ENCODE measurements at regions not wholly inside any gene's neighbourhood (a gene's known extent, or its start where the extent isn't known, plus 50 kb on each side); places are given as distances from the start of the nearest gene placed in this dataset.

DNA sequence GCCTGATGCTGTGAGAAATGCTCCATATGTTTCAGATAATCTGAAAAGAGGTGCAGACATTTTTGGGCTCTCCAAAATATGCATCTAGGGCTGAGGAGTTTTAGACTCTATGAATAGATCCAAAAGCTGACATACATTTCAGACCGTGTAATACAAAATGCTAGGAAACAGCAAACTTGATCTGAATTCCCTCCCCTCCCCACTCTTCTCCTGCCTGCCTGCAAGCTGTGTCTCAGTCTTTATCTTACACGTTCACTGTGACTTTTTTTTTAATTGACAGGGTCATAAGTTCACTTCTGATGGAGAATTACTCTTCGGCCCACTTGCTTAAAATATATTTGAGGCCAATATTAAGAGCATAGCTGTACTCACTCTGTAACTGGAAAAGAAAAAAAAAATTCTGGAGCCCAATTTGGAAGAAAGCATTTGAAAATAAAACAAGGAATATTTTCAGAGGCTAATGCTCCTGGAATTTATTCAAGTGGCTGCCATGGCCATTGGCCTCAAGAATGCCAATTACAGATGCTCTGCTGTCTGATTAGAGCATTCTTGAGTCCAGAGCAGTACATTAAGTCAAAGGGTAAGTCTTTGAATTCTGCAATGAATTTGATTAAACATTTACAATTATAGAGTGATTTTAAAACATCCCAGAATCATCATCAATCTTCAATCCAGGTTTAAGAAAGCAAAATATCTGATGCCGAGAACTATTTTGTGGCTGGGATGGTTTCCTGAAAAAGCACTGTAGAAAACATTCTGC lies 146.2 kb upstream of the SEMA6D start:
- TF ChIP-seq, protein P1, sequence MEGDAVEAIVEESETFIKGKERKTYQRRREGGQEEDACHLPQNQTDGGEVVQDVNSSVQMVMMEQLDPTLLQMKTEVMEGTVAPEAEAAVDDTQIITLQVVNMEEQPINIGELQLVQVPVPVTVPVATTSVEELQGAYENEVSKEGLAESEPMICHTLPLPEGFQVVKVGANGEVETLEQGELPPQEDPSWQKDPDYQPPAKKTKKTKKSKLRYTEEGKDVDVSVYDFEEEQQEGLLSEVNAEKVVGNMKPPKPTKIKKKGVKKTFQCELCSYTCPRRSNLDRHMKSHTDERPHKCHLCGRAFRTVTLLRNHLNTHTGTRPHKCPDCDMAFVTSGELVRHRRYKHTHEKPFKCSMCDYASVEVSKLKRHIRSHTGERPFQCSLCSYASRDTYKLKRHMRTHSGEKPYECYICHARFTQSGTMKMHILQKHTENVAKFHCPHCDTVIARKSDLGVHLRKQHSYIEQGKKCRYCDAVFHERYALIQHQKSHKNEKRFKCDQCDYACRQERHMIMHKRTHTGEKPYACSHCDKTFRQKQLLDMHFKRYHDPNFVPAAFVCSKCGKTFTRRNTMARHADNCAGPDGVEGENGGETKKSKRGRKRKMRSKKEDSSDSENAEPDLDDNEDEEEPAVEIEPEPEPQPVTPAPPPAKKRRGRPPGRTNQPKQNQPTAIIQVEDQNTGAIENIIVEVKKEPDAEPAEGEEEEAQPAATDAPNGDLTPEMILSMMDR (IDR thresholded peaks at IDR 0.05): no peak
- TF ChIP-seq, protein P2, sequence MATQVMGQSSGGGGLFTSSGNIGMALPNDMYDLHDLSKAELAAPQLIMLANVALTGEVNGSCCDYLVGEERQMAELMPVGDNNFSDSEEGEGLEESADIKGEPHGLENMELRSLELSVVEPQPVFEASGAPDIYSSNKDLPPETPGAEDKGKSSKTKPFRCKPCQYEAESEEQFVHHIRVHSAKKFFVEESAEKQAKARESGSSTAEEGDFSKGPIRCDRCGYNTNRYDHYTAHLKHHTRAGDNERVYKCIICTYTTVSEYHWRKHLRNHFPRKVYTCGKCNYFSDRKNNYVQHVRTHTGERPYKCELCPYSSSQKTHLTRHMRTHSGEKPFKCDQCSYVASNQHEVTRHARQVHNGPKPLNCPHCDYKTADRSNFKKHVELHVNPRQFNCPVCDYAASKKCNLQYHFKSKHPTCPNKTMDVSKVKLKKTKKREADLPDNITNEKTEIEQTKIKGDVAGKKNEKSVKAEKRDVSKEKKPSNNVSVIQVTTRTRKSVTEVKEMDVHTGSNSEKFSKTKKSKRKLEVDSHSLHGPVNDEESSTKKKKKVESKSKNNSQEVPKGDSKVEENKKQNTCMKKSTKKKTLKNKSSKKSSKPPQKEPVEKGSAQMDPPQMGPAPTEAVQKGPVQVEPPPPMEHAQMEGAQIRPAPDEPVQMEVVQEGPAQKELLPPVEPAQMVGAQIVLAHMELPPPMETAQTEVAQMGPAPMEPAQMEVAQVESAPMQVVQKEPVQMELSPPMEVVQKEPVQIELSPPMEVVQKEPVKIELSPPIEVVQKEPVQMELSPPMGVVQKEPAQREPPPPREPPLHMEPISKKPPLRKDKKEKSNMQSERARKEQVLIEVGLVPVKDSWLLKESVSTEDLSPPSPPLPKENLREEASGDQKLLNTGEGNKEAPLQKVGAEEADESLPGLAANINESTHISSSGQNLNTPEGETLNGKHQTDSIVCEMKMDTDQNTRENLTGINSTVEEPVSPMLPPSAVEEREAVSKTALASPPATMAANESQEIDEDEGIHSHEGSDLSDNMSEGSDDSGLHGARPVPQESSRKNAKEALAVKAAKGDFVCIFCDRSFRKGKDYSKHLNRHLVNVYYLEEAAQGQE (IDR thresholded peaks at IDR 0.05; ENCODE audit: insufficient read depth in 1 of 2, low read depth in 2 of 2, low read length in 1 of 2): no peak
- TF ChIP-seq POLR2AphosphoS5 (IDR thresholded peaks at IDR 0.05; ENCODE audit: low read depth, low read length) (no peak), SIN3A (IDR thresholded peaks at IDR 0.05; ENCODE audit: borderline replicate concordance, insufficient read depth, low read depth, low read length) (no peak), TCF7L2 (IDR thresholded peaks at IDR 0.05; ENCODE audit: low read depth, low read length) (no peak)
